Right hindlimb (tissue), 1 donor: ENCODE measurements at regions not wholly inside any gene's neighbourhood (a gene's known extent, or its start where the extent isn't known, plus 50 kb on each side); places are given as distances from the start of the nearest gene placed in this dataset.

Source experiments
- DNase-seq: peaks from one replicate; pipeline ENCODE4 v3.0.0-alpha.2; 2018

GRCh38 chr2:128710242-128710641, 391.6 kb upstream of the HS6ST1 start:
- no peak for DNase-seq

- DNase-seq: no peak
Measured at GRCh38 chr2:128710729-128711128, 392.1 kb upstream of the HS6ST1 start.

GRCh38 chr2:128714285-128714684, 395.6 kb upstream of the HS6ST1 start:
- no peak for DNase-seq

- no peak for DNase-seq
Measured at GRCh38 chr2:128714851-128715312, 396.2 kb upstream of the HS6ST1 start.

GRCh38 chr2:128715360-128715759, 396.7 kb upstream of the HS6ST1 start:
- no peak for DNase-seq

- DNase-seq: no peak
Measured at GRCh38 chr2:128716299-128716721, 397.6 kb upstream of the HS6ST1 start.

GRCh38 chr2:128717758-128718710, 399.4 kb upstream of the HS6ST1 start:
- no peak for DNase-seq

GRCh38 chr2:128720080-128721022, 401.7 kb upstream of the HS6ST1 start:
- no peak for DNase-seq

GRCh38 chr2:128721096-128721495, 402.4 kb upstream of the HS6ST1 start:
- no peak for DNase-seq

- DNase-seq: no peak
Measured at GRCh38 chr2:128722489-128722888, 403.8 kb upstream of the HS6ST1 start.

- DNase-seq: no peak
Measured at GRCh38 chr2:128724547-128724946, 405.9 kb upstream of the HS6ST1 start.

- no peak for DNase-seq
Measured at GRCh38 chr2:128724972-128725371, 406.3 kb upstream of the HS6ST1 start.

- DNase-seq: no peak
Measured at GRCh38 chr2:128726236-128726635, 407.6 kb upstream of the HS6ST1 start.

GRCh38 chr2:128726911-128727310, 408.2 kb upstream of the HS6ST1 start:
- no peak for DNase-seq

GRCh38 chr2:128727404-128727803, 408.7 kb upstream of the HS6ST1 start:
- no peak for DNase-seq

- DNase-seq: no peak
Measured at GRCh38 chr2:128727914-128728313, 409.2 kb upstream of the HS6ST1 start.

GRCh38 chr2:128729051-128729450, 410.4 kb upstream of the HS6ST1 start:
- DNase-seq: no peak

- no peak for DNase-seq
Measured at GRCh38 chr2:128731994-128732650, 413.5 kb upstream of the HS6ST1 start.

GRCh38 chr2:128732976-128733431, 414.3 kb upstream of the HS6ST1 start:
- DNase-seq: no peak

GRCh38 chr2:128733450-128733849, 414.8 kb upstream of the HS6ST1 start:
- no peak for DNase-seq

GRCh38 chr2:128734521-128735295, 416.0 kb upstream of the HS6ST1 start:
- no peak for DNase-seq
